Suprapubic skin (tissue), 3 donors: ENCODE measurements at regions not wholly inside any gene's neighbourhood (a gene's known extent, or its start where the extent isn't known, plus 50 kb on each side); places are given as distances from the start of the nearest gene placed in this dataset.

Source experiments
- CTCF ChIP-seq, 2 donors: fragments of 200-600 bp in 1 of 2; fragments of 450-650 bp in 1 of 2; sonication (generic) in 1 of 2; IDR thresholded peaks; one replicate each; pipeline ENCODE4 v1.5.1; 2016 to 2019; ENCODE audit warnings: antibody characterized with exemption in 2 of 2, mild to moderate bottlenecking in 1 of 2, moderate library complexity in 1 of 2
- EP300 ChIP-seq: sonication (generic); formaldehyde crosslinking; IDR thresholded peaks from one replicate; pipeline ENCODE4 v1.6.1; 2017; ENCODE audit warnings: antibody characterized with exemption
- POLR2A ChIP-seq, 2 donors: fragments of 450-650 bp; IDR thresholded peaks; one replicate each; pipeline ENCODE4 v1.6.1; 2017; ENCODE audit warnings: antibody characterized with exemption in 2 of 2, mild to moderate bottlenecking in 2 of 2, moderate library complexity in 2 of 2

DNA sequence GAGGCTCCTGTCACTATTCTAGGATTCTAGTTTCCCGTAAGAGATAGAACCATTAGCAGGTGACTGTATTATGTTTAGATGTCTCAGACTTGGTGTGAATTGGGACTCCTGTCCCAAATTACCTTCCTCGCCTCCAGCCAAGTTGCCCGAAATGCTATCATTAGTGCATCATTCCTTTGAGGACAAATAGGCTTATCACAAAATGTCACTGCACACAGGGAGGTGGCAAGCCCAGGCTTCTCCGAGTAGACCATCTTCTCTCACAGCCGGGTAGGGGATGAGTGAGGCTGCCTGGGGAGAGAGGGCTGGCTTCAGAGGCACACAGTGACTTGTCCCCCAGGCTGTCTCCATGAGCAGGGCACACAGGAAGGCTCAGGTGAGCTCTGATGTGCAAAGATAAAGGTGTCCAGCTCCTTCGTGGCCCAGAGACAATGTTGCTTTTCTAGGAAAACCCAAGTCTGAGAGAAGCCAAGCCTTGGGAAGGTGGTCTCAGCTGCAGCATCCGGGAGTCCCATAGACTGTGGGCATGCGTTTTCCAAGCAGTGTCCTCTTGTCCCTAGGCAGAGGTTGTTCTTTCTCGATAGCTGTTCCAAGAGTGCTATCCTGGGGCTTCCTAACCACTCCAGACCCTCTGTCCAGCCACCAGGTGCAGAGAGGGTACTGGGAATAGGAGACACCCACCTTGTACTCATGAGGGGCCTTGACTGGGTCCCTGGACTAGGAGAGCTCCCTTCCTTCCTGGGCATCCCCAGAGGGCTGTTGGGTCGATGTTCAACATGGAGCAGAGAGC lies 163.1 kb upstream of the TSHZ3 start:
- TF ChIP-seq CTCF (IDR thresholded peaks at IDR 0.05) (no peak), POLR2A (IDR thresholded peaks at IDR 0.05) (no peak), EP300 (no peak)
